ENCODE measurements at regions not wholly inside any gene's neighbourhood (a gene's known extent, or its start where the extent isn't known, plus 50 kb on each side); places are given as distances from the start of the nearest gene placed in this dataset.

- no peak for DNase-seq
Observed at GRCh38 chr9:777978-778377, 63.5 kb upstream of the DMRT1 start.

DNA sequence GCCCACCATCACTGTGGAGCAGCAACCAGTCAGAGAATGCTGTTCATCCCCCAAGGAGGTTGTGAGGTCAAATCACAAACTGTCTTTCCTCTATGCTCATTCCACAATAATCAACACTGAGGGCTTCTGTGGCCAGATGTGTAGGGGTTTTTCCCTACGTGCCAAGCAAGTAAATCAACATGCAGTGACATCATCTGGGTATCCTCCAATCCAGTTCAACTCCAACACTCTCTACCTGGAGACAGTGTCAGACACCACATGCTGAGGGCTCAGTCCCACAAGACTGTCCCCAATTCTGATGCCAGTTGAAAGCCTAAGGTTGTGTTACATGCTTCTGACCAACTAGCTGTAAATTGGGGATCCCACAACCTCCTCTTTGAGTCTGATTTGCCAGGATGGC is 57.3 kb upstream of the DMRT1 start:
- no peak for DNase-seq

DNA sequence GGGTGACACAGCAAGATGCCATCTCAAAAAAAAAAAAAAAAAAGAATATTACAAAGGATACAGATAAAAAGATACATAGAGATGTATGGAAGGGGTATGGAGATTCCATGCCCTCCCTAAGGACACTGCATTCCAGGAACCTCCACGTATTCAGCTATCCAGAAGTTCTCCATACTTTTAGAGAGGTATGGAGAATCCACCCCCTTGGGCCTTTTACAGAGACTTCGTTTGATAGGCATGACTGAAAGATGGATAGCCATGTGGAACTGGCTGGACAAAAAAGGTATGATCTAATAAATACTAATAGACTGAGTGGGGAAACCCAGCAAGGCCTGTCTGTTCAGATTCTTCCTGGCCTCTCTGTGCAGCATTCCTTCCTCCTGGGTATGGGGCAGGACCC is 56.6 kb upstream of the DMRT1 start:
- no peak for DNase-seq

GRCh38 chr9:785997-786396 is 55.5 kb upstream of the DMRT1 start:
- no peak for DNase-seq

DNA sequence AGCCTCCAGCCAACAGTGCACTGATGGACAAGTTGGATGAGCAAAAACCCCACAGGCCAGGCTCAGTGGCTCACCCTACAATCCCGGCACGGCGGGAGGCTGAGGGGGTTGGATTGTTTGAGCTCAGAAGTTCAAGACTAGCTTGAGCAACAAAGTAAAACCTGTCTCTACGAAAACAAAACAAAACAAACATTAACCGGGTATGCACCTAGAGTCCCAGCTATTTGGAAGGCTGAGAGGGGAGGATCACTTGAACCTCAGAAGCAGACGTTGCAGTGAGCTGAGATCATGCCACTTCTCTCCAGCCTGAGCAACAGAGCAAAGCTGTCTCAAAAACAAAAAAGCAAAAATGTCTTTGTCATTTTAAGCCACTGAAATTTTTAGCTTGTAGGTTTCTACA is 55.1 kb upstream of the DMRT1 start:
- DNase-seq, result no peak

DNA sequence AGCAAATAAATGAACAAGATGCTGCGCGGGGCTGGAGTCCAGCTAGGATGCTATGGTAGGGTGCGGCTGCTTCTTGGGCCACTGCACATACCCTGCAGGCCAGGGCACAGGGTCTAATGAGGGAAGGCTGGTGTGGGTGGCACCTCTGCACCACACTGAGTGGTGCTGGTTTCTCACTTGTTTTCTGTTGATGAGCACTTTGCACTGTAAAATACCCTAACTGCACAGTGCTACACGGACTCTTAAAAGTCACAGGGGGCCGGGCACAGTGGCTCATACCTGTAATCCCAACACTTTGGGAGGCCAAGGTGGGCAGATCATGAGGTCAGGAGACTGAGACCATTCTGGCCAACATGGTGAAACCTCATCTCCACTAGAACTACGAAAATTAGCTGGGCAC is 52.7 kb upstream of the DMRT1 start:
- no peak for DNase-seq
